ENCODE measurements at regions not wholly inside any gene's neighbourhood (a gene's known extent, or its start where the extent isn't known, plus 50 kb on each side); places are given as distances from the start of the nearest gene placed in this dataset.

GRCh38 chr1:239843541-239843940, 248.1 kb upstream of the FMN2 start:
- TF ChIP-seq CTCF (IDR thresholded peaks at IDR 0.05) (no peak), EZH2 (IDR thresholded peaks at IDR 0.05) (no peak)
